ENCODE measurements at regions not wholly inside any gene's neighbourhood (a gene's known extent, or its start where the extent isn't known, plus 50 kb on each side); places are given as distances from the start of the nearest gene placed in this dataset.

- 81% methylated on average over 3 of the region's 3 CpGs for WGBS
- no peaks in the 10 kb centered on the region for H3K4me1 ChIP-seq (ENCODE audit: control insufficient read depth in 4 of 4, insufficient read depth in 4 of 4, low read length in 3 of 4)
- H3K27me3 ChIP-seq (ENCODE audit: control insufficient read depth in 4 of 4, insufficient read depth in 4 of 4, low read length in 3 of 4) = no peaks in the 10 kb centered on the region
- H3K4me3 ChIP-seq (ENCODE audit: low read depth in 1 of 3, low read length in 3 of 3) = no peak overlapping the region
- no peak overlapping the region for H3K27ac ChIP-seq (ENCODE audit: low read depth in 1 of 2, low read length in 2 of 2)
- TF ChIP-seq EGR1 (IDR thresholded peaks at IDR 0.05; ENCODE audit: low read depth in 2 of 2) (no peak), MAX (IDR thresholded peaks at IDR 0.05) (no peak), CTCF (IDR thresholded peaks at IDR 0.05; ENCODE audit: low read depth, low read length, missing input control) (no peak), RAD21 (IDR thresholded peaks at IDR 0.05) (no peak), HNF4G (IDR thresholded peaks at IDR 0.05) (no peak), RXRA (IDR thresholded peaks at IDR 0.05) (no peak), JUND (IDR thresholded peaks at IDR 0.05) (no peak)
- no peaks in the 10 kb centered on the region for H3K36me3 ChIP-seq (ENCODE audit: control insufficient read depth in 4 of 4, insufficient read depth in 3 of 4, low read depth in 1 of 4, low read length in 3 of 4)
- H3K9me3 ChIP-seq (ENCODE audit: control insufficient read depth in 4 of 4, low read length in 3 of 4) = no peaks in the 10 kb centered on the region
- DNase-seq (ENCODE audit: low spot score) = no peak
- H3K9ac ChIP-seq (ENCODE audit: low read depth in 1 of 2, low read length in 2 of 2) = no peak overlapping the region
Measured at GRCh38 chr2:226220511-226220910, 579.1 kb downstream of the IRS1 start.

- WGBS = 37% methylated on average over 1 of the region's 1 CpG
- no peak for DNase-seq (ENCODE audit: low spot score)
- TF ChIP-seq ATF3 (IDR thresholded peaks at IDR 0.05) (no peak), TAF1 (conservative IDR thresholded peaks at IDR 0.05) (no peak), MAX (IDR thresholded peaks at IDR 0.05) (no peak), YY1 (IDR thresholded peaks at IDR 0.05) (no peak), EGR1 (IDR thresholded peaks at IDR 0.05; ENCODE audit: low read depth in 2 of 2) (no peak), FOXA2 (IDR thresholded peaks at IDR 0.05) (no peak), REST (IDR thresholded peaks at IDR 0.05) (no peak), CTCF (IDR thresholded peaks at IDR 0.05; ENCODE audit: low read depth, low read length, missing input control) (no peak), NR2F2 (IDR thresholded peaks at IDR 0.05) (no peak), ZBTB33 (IDR thresholded peaks at IDR 0.05) (no peak), SP1 (IDR thresholded peaks at IDR 0.05) (no peak)
- Histone ChIP-seq H3K9me3 (ENCODE audit: control insufficient read depth in 4 of 4, low read length in 3 of 4) (no peaks in the 10 kb centered on the region), H3K4me3 (ENCODE audit: low read depth in 1 of 3, low read length in 3 of 3) (no peak overlapping the region), H3K27ac (ENCODE audit: low read depth in 1 of 2, low read length in 2 of 2) (no peak overlapping the region), H3K27me3 (ENCODE audit: control insufficient read depth in 4 of 4, insufficient read depth in 4 of 4, low read length in 3 of 4) (no peaks in the 10 kb centered on the region), H3K4me1 (ENCODE audit: control insufficient read depth in 4 of 4, insufficient read depth in 4 of 4, low read length in 3 of 4) (no peaks in the 10 kb centered on the region), H3K9ac (ENCODE audit: low read depth in 1 of 2, low read length in 2 of 2) (no peak overlapping the region), H3K36me3 (ENCODE audit: control insufficient read depth in 4 of 4, insufficient read depth in 3 of 4, low read depth in 1 of 4, low read length in 3 of 4) (no peaks in the 10 kb centered on the region)
Measured at GRCh38 chr2:226217191-226217590, 582.4 kb downstream of the IRS1 start.

Measured in liver (tissue), 8 donors.